HCT116 (cell line): ENCODE measurements at regions not wholly inside any gene's neighbourhood (a gene's known extent, or its start where the extent isn't known, plus 50 kb on each side); places are given as distances from the start of the nearest gene placed in this dataset.

Experiments used
- ATAC-seq: fragments of 200-7000 bp; cut with Tn5 transposase; 2 replicates; pipeline ENCODE4 v1.9.1; 2020; ENCODE audit warnings: mild to moderate bottlenecking, moderate library complexity
- BruUV-seq: library from RNA; stranded (reverse); fragments of 400-500 nt; replicated peaks from 2 replicates; lab custom pipeline; 2021; lab: Mats Ljungman, UMichigan
- CTCF ChIA-PET: fragments of 300-600 bp; sonication (Branson Sonifier 250); formaldehyde crosslinking; loops from one replicate; lab custom pipeline; 2021; ENCODE audit warnings: antibody characterized with exemption; lab: Charles Lee
- POLR2A ChIA-PET: fragments of 300-600, 350-600 bp; sonication (Branson Sonifier 250); formaldehyde crosslinking; loops from one replicate; lab custom pipeline; 2021; ENCODE audit warnings: antibody characterized with exemption; lab: Charles Lee
- RAD21 ChIA-PET, 2 experiments: fragments of 300-600 bp; sonication (Branson Sonifier 250); formaldehyde crosslinking; loops; one replicate each; lab custom pipeline; 2023; ENCODE audit warnings: low total read pairs in 2 of 2; ENCODE audit not compliant: uncharacterized antibody in 2 of 2, unreplicated experiment in 2 of 2, low non-redundant PET in 1 of 2; lab: Charles Lee
- DNase-seq: peaks from one replicate; pipeline ENCODE4 v3.0.0-alpha.2; 2010; ENCODE audit warnings: low read depth, low spot score
- H2AFZ ChIP-seq: fragments of 200-600 bp; shearing (Covaris generic), sonication (generic); 2 replicates; pipeline ENCODE4 v1.6.1; 2017; ENCODE audit warnings: low read depth, mixed run types, mixed read lengths, antibody characterized with exemption, low read length; ENCODE audit not compliant: poor library complexity, severe bottlenecking
- H3K27ac ChIP-seq: 2 replicates; pipeline ENCODE4 v1.5.1; 2012; ENCODE audit warnings: low read depth, low read length
- H3K27me3 ChIP-seq: fragments of 200-600 bp; sonication (generic); 2 replicates; pipeline ENCODE4 v1.6.1; 2016; ENCODE audit warnings: mixed run types, low read length, mixed read lengths; ENCODE audit not compliant: insufficient read depth
- H3K36me3 ChIP-seq, 2 experiments: fragments of 200-500 bp in 1 of 2; fragments of 200-600 bp in 1 of 2; sonication (Bioruptor generic) in 1 of 2; sonication (generic) in 1 of 2; 2 replicates each; pipeline versions ENCODE4 v1.5.1 to v1.6.1; 2014 to 2016; ENCODE audit warnings: low read length in 2 of 2, inconsistent platforms in 1 of 2, mixed read lengths in 1 of 2, mixed run types in 1 of 2; ENCODE audit not compliant: insufficient read depth in 2 of 2, control insufficient read depth in 1 of 2
- H3K4me1 ChIP-seq, 2 experiments: fragments of 200-600 bp in 1 of 2; sonication (generic) in 1 of 2; 2 replicates each; pipeline versions ENCODE4 v1.5.1 to v1.6.1; 2012 to 2017; ENCODE audit warnings: low read length in 2 of 2, inconsistent platforms in 1 of 2, mild to moderate bottlenecking in 1 of 2, mixed read lengths in 1 of 2, mixed run types in 1 of 2, moderate library complexity in 1 of 2; ENCODE audit not compliant: insufficient read depth in 2 of 2, control insufficient read depth in 1 of 2
- H3K4me2 ChIP-seq: fragments of 200-600 bp; sonication (generic); 2 replicates; pipeline ENCODE4 v1.6.1; 2017; ENCODE audit warnings: mixed run types, low read length, mixed read lengths
- H3K4me3 ChIP-seq, 2 experiments: fragments of 200-600 bp in 1 of 2; sonication (generic) in 1 of 2; replicated peaks in 1 of 2; 2 replicates each; pipeline ENCODE4 v1.5.1; 2011 to 2016; ENCODE audit warnings: low read length in 2 of 2, control low read depth in 1 of 2, low read depth in 1 of 2, mild to moderate bottlenecking in 1 of 2, mixed read lengths in 1 of 2, mixed run types in 1 of 2
- H3K79me2 ChIP-seq: fragments of 200-600 bp; sonication (generic); 2 replicates; pipeline ENCODE4 v1.6.1; 2017; ENCODE audit warnings: mild to moderate bottlenecking, mixed run types, low read length, moderate library complexity, mixed read lengths; ENCODE audit not compliant: insufficient read depth
- H3K9ac ChIP-seq: fragments of 200-600 bp; sonication (generic); 2 replicates; pipeline ENCODE4 v1.6.1; 2016; ENCODE audit warnings: low read length, mixed read lengths
- H3K9me2 ChIP-seq: fragments of 200-600 bp; sonication (generic), shearing (Covaris generic); 2 replicates; pipeline ENCODE4 v1.6.1; 2017; ENCODE audit warnings: mixed run types, mild to moderate bottlenecking, moderate library complexity; ENCODE audit not compliant: insufficient read depth
- H3K9me3 ChIP-seq, 2 experiments: fragments of 200-500 bp in 1 of 2; fragments of 200-600 bp in 1 of 2; sonication (Bioruptor generic) in 1 of 2; sonication (generic) in 1 of 2; 2 replicates each; pipeline ENCODE4 v1.6.1; 2014 to 2017; ENCODE audit warnings: low read length in 2 of 2, mixed read lengths in 2 of 2, inconsistent platforms in 1 of 2, low read depth in 1 of 2, mild to moderate bottlenecking in 1 of 2, mixed run types in 1 of 2, moderate library complexity in 1 of 2; ENCODE audit not compliant: control insufficient read depth in 1 of 2, insufficient read depth in 1 of 2
- H4K20me1 ChIP-seq: fragments of 200-600 bp; sonication (generic), shearing (Covaris generic); 2 replicates; pipeline ENCODE4 v1.6.1; 2017; ENCODE audit warnings: mixed run types, mild to moderate bottlenecking, moderate library complexity; ENCODE audit not compliant: insufficient read depth
- CBX3 ChIP-seq: IDR thresholded peaks from 2 replicates; pipeline ENCODE4 v1.6.1; 2012; ENCODE audit warnings: low read depth
- CEBPB ChIP-seq: IDR thresholded peaks from 2 replicates; pipeline ENCODE4 v1.6.1; 2012; ENCODE audit warnings: low read depth
- CTCF ChIP-seq, 3 experiments: fragments of 200-600 bp in 1 of 3; sonication (generic) in 1 of 3; IDR thresholded peaks in 2 of 3; conservative IDR thresholded peaks in 1 of 3; 2 replicates each; pipeline ENCODE4 v1.5.1; 2012 to 2017; ENCODE audit warnings: low read depth in 2 of 3, low read length in 2 of 3, antibody characterized with exemption in 1 of 3, borderline replicate concordance in 1 of 3, control low read depth in 1 of 3, mild to moderate bottlenecking in 1 of 3, mixed read lengths in 1 of 3, mixed run types in 1 of 3, moderate library complexity in 1 of 3; ENCODE audit not compliant: insufficient read depth in 1 of 3
- EGR1 ChIP-seq: IDR thresholded peaks from 2 replicates; pipeline ENCODE4 v1.6.1; 2012; ENCODE audit warnings: low read depth
- ELF1 ChIP-seq: IDR thresholded peaks from 2 replicates; pipeline ENCODE4 v1.6.1; 2012; ENCODE audit warnings: low read depth, borderline replicate concordance
- EZH2 ChIP-seq: fragments of 200-600 bp; sonication (generic); IDR thresholded peaks from 2 replicates; pipeline ENCODE4 v1.6.1; 2017; ENCODE audit warnings: antibody characterized with exemption, mixed run types
- FOSL1 ChIP-seq: IDR thresholded peaks from 2 replicates; pipeline ENCODE4 v1.6.1; 2012; ENCODE audit warnings: low read depth
- POLR2A ChIP-seq: IDR thresholded peaks from 2 replicates; pipeline ENCODE4 v1.7.0; 2011; ENCODE audit warnings: borderline replicate concordance; ENCODE audit not compliant: insufficient read depth, insufficient read length; ENCODE audit errors: extremely low read depth
- POLR2AphosphoS5 ChIP-seq: IDR thresholded peaks from 2 replicates; pipeline ENCODE4 v1.6.1; 2011; ENCODE audit warnings: mild to moderate bottlenecking, low read depth, low read length, moderate library complexity
- RAD21 ChIP-seq: IDR thresholded peaks from 2 replicates; pipeline ENCODE4 v1.6.1; 2012; ENCODE audit warnings: low read depth, mild to moderate bottlenecking
- SIN3A ChIP-seq: IDR thresholded peaks from 2 replicates; pipeline ENCODE4 v1.6.1; 2012; ENCODE audit warnings: low read depth
- SRF ChIP-seq: IDR thresholded peaks from 2 replicates; pipeline ENCODE4 v1.6.1; 2012; ENCODE audit warnings: low read depth
- YY1 ChIP-seq: IDR thresholded peaks from 2 replicates; pipeline ENCODE4 v1.6.1; 2011; ENCODE audit warnings: low read length, low read depth, moderate library complexity, mild to moderate bottlenecking; ENCODE audit not compliant: insufficient replicate concordance; ENCODE audit errors: extremely low read depth
- ZFX ChIP-seq: fragments of 450-650 bp; IDR thresholded peaks from 2 replicates; pipeline ENCODE4 v1.6.1; 2017
- intact Hi-C: fragments of 100-400 bp; cut with micrococcal nuclease; formaldehyde crosslinking; loops from 2 replicates; pipeline ENCODE4 v1.10.0; 2022
- TF ChIP-seq, protein P1 (sequence below): IDR thresholded peaks from 2 replicates; pipeline ENCODE4 v1.6.1; 2012
- TF ChIP-seq, protein P2 (sequence below): IDR thresholded peaks from 2 replicates; pipeline ENCODE4 v1.6.1; 2012

- H3K36me3 ChIP-seq, result no peaks in the 10 kb centered on the region
- no peak for DNase-seq
- no peak overlapping the region for H3K4me3 ChIP-seq
- ChIA-PET RAD21 (interaction anchor here in 1 of 2 experiments (0.7 kb wide), 1 partner anchor 118 kb away, joined by 3 read pairs; no protein-coding TSS in a partner anchor), CTCF (no interaction called here), POLR2A (no interaction called here)
- no peaks in the 10 kb centered on the region for H3K79me2 ChIP-seq
- H3K27me3 ChIP-seq, result no peaks in the 10 kb centered on the region
- H3K4me2 ChIP-seq, result no peak overlapping the region
- H4K20me1 ChIP-seq, result no peaks in the 10 kb centered on the region
- H3K9ac ChIP-seq, result no peak overlapping the region
- no peak for ATAC-seq
- TF ChIP-seq YY1, result no peak
- H3K9me2 ChIP-seq, result no peaks in the 10 kb centered on the region
- H2AFZ ChIP-seq, result no peak overlapping the region
- H3K9me3 ChIP-seq, result no peaks in the 10 kb centered on the region
- no peak overlapping the region for H3K27ac ChIP-seq
- BruUV-seq, result no TSS peak
- intact Hi-C loops, result no loop called here
- H3K4me1 ChIP-seq, result peaks cover 17 to 22% of the 10 kb centered on the region in 2 experiments
Measured at GRCh38 chr6:170149681-170150589, 140.9 kb downstream of the DLL1 start.

DNA sequence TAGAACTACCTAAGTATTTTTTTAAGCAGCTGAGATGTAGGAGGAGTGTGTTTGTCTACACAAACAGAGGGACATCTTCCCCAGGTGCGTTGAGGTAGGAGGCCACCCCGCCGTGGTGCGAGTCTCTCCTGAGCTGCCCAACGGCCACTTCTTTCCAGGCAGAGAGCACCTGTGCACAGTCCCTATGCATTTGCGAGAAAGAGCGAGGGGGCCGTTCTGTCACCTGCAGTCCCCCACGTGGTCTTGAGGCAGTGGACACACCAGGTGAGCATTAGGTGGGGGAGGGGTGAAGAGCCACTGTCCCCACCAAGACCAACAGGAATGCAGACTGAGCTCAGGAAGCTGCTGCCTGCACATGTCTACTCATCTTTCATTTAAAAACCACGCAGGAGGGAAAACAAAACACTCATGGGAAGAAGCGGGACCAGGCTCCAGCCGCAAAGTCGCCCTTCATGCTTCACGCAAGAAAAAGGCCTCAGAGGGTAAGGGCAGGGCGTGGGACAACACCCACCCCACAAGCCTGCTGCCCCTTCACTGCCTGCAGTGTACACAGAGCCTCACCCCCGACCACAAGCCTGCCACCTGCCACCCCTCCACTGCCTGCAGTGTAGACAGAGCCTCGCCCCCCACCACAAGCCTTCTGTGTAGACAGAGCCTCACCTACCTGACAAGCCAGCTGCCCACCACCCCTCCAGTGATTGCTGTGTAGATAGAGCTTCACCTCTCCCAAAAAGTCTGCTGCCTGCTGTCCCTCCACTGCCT is 142.0 kb downstream of the DLL1 start:
- TF ChIP-seq, protein P1, sequence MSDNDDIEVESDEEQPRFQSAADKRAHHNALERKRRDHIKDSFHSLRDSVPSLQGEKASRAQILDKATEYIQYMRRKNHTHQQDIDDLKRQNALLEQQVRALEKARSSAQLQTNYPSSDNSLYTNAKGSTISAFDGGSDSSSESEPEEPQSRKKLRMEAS, result no peak
- TF ChIP-seq EZH2, result no peak
- no peak for TF ChIP-seq POLR2AphosphoS5
- no peak for TF ChIP-seq FOSL1
- no peak for TF ChIP-seq CBX3
- no peak for TF ChIP-seq POLR2A
- no peak for TF ChIP-seq CEBPB
- TF ChIP-seq SRF, result no peak
- TF ChIP-seq EGR1, result no peak
- no peak for TF ChIP-seq ELF1
- no peak for TF ChIP-seq SIN3A
- TF ChIP-seq, protein P2, sequence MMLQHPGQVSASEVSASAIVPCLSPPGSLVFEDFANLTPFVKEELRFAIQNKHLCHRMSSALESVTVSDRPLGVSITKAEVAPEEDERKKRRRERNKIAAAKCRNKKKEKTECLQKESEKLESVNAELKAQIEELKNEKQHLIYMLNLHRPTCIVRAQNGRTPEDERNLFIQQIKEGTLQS, result no peak
- TF ChIP-seq RAD21, result no peak
- TF ChIP-seq CTCF (IDR thresholded peaks at IDR 0.05 in 2 of 3, conservative IDR thresholded peaks at IDR 0.05 in 1 of 3; ENCODE audit: borderline replicate concordance in 1 of 3, insufficient read depth in 1 of 3, low read depth in 2 of 3, low read length in 2 of 3), result no peak
- TF ChIP-seq ZFX, result no peak
- no peak for TF ChIP-seq YY1
- no peak overlapping the region for H3K9ac ChIP-seq
- no peaks in the 10 kb centered on the region for H3K9me2 ChIP-seq
- H3K4me1 ChIP-seq, result peaks cover 17 to 20% of the 10 kb centered on the region in 2 experiments
- no peak for DNase-seq
- no peaks in the 10 kb centered on the region for H3K36me3 ChIP-seq
- CTCF ChIA-PET, result no interaction called here
- H3K9me3 ChIP-seq, result peaks cover 7 to 8% of the 10 kb centered on the region in 2 experiments; a peak in 2 of 4 replicates
- no peak overlapping the region for H3K4me3 ChIP-seq
- no peaks in the 10 kb centered on the region for H4K20me1 ChIP-seq
- H3K79me2 ChIP-seq, result no peaks in the 10 kb centered on the region
- H3K27me3 ChIP-seq, result no peaks in the 10 kb centered on the region
- ATAC-seq, result no peak
- POLR2A ChIA-PET, result no interaction called here
- BruUV-seq, result no TSS peak
- intact Hi-C loops, result no loop called here
- no peak overlapping the region for H3K27ac ChIP-seq
- no peak overlapping the region for H2AFZ ChIP-seq
- H3K4me2 ChIP-seq, result no peak overlapping the region
- RAD21 ChIA-PET, result interaction anchor here in 1 of 2 experiments (0.7 kb wide), 1 partner anchor 117 kb away, joined by 3 read pairs; no protein-coding TSS in a partner anchor
